H9 (cell line): ENCODE measurements at regions not wholly inside any gene's neighbourhood (a gene's known extent, or its start where the extent isn't known, plus 50 kb on each side); places are given as distances from the start of the nearest gene placed in this dataset.

ENCODE experiments used
- DNase-seq: peaks from one replicate; pipeline ENCODE4 v3.0.0-alpha.2; 2017
- H2AFZ ChIP-seq: one replicate; pipeline ENCODE4 v1.6.1; 2013; ENCODE audit warnings: mild to moderate bottlenecking, low read length, control low read depth, moderate library complexity
- H2AK5ac ChIP-seq: 2 replicates; pipeline ENCODE4 v1.6.1; 2013; ENCODE audit warnings: low read length, control low read depth, mixed read lengths; ENCODE audit not compliant: insufficient read length
- H2BK120ac ChIP-seq: one replicate; pipeline ENCODE4 v1.6.1; 2013; ENCODE audit warnings: low read depth, mild to moderate bottlenecking, low read length, control low read depth, inconsistent platforms; ENCODE audit not compliant: poor library complexity, severe bottlenecking
- H2BK12ac ChIP-seq: 2 replicates; pipeline ENCODE4 v1.6.1; 2013; ENCODE audit warnings: low read length, control low read depth, mixed read lengths, low read depth; ENCODE audit not compliant: insufficient read length
- H2BK15ac ChIP-seq: 2 replicates; pipeline ENCODE4 v1.6.1; 2013; ENCODE audit warnings: low read depth, low read length, control low read depth
- H2BK20ac ChIP-seq: one replicate; pipeline ENCODE4 v1.6.1; 2013; ENCODE audit warnings: low read depth, mild to moderate bottlenecking, low read length, control low read depth, inconsistent platforms; ENCODE audit not compliant: poor library complexity, severe bottlenecking
- H2BK5ac ChIP-seq: 2 replicates; pipeline ENCODE4 v1.6.1; 2013; ENCODE audit warnings: low read length, control low read depth, mixed read lengths; ENCODE audit not compliant: insufficient read length
- H3K14ac ChIP-seq: 2 replicates; pipeline ENCODE4 v1.6.1; 2013; ENCODE audit warnings: low read length, control low read depth; ENCODE audit not compliant: insufficient read depth
- H3K18ac ChIP-seq: 2 replicates; pipeline ENCODE4 v1.6.1; 2013; ENCODE audit warnings: low read depth, mild to moderate bottlenecking, mixed read lengths, low read length, control low read depth; ENCODE audit not compliant: insufficient read length
- H3K23ac ChIP-seq: 2 replicates; pipeline ENCODE4 v1.6.1; 2013; ENCODE audit warnings: low read length, control low read depth, mixed read lengths, low read depth; ENCODE audit not compliant: insufficient read length
- H3K23me2 ChIP-seq: 2 replicates; pipeline ENCODE4 v1.6.1; 2013; ENCODE audit warnings: low read depth, mild to moderate bottlenecking, mixed read lengths, low read length, control low read depth; ENCODE audit not compliant: insufficient read length, poor library complexity, severe bottlenecking
- H3K27ac ChIP-seq: 2 replicates; pipeline ENCODE4 v1.5.1; 2013; ENCODE audit warnings: low read length, control low read depth, mixed read lengths, low read depth; ENCODE audit not compliant: insufficient read length
- H3K27me3 ChIP-seq: 2 replicates; pipeline ENCODE4 v1.6.1; 2013; ENCODE audit warnings: low read length, control low read depth, inconsistent platforms; ENCODE audit not compliant: insufficient read depth
- H3K4ac ChIP-seq: 2 replicates; pipeline ENCODE4 v1.6.1; 2013; ENCODE audit warnings: low read depth, mild to moderate bottlenecking, control low read depth, inconsistent platforms, low read length, moderate library complexity
- H3K4me1 ChIP-seq: 2 replicates; pipeline ENCODE4 v1.6.1; 2013; ENCODE audit warnings: low read length, control low read depth, inconsistent platforms; ENCODE audit not compliant: insufficient read depth
- H3K4me2 ChIP-seq: 2 replicates; pipeline ENCODE4 v1.6.1; 2013; ENCODE audit warnings: low read length, control low read depth, mixed read lengths; ENCODE audit not compliant: insufficient read length, insufficient read depth
- H3K56ac ChIP-seq: 2 replicates; pipeline ENCODE4 v1.6.1; 2013; ENCODE audit warnings: low read depth, mild to moderate bottlenecking, mixed read lengths, low read length, control low read depth; ENCODE audit not compliant: insufficient read length
- H3K79me1 ChIP-seq: 2 replicates; pipeline ENCODE4 v1.6.1; 2013; ENCODE audit warnings: low read depth, mild to moderate bottlenecking, moderate library complexity, low read length, control low read depth, inconsistent platforms; ENCODE audit not compliant: insufficient read depth, poor library complexity, severe bottlenecking
- H3K79me2 ChIP-seq: 2 replicates; pipeline ENCODE4 v1.6.1; 2013; ENCODE audit warnings: low read length, control low read depth, inconsistent platforms; ENCODE audit not compliant: insufficient read depth
- H3K9ac ChIP-seq: 2 replicates; pipeline ENCODE4 v1.6.1; 2013; ENCODE audit warnings: low read length, control low read depth, mixed read lengths; ENCODE audit not compliant: insufficient read length; ENCODE audit errors: extremely low read depth
- H3K9me3 ChIP-seq: one replicate; pipeline ENCODE4 v1.6.1; 2013; ENCODE audit warnings: low read depth, low read length, inconsistent platforms; ENCODE audit not compliant: control insufficient read depth
- H3T11ph ChIP-seq: one replicate; pipeline ENCODE4 v1.6.1; 2013; ENCODE audit warnings: mild to moderate bottlenecking, low read length, control low read depth, inconsistent platforms
- H4K20me1 ChIP-seq: one replicate; pipeline ENCODE4 v1.6.1; 2013; ENCODE audit not compliant: control insufficient read depth, insufficient read length, insufficient read depth
- H4K5ac ChIP-seq: 2 replicates; pipeline ENCODE4 v1.6.1; 2013; ENCODE audit warnings: low read depth, mild to moderate bottlenecking, mixed read lengths, low read length, control low read depth; ENCODE audit not compliant: insufficient read length
- H4K8ac ChIP-seq: replicated peaks from 2 replicates; pipeline ENCODE4 v1.6.1; 2013; ENCODE audit warnings: low read length, control low read depth, mixed read lengths, low read depth; ENCODE audit not compliant: insufficient read length
- H4K91ac ChIP-seq: 2 replicates; pipeline ENCODE4 v1.6.1; 2013; ENCODE audit warnings: low read depth, mild to moderate bottlenecking, moderate library complexity, mixed read lengths, low read length, control low read depth; ENCODE audit not compliant: insufficient read length
- H3K27ac Mint-ChIP-seq, 3 experiments: 2 replicates in 2 of 3; 3 replicates in 1 of 3; pipeline ENCODE4 v1.8.0; 2020 to 2021; ENCODE audit warnings: mixed read lengths in 3 of 3, mild to moderate bottlenecking in 1 of 3, moderate library complexity in 1 of 3
- H3K27me3 Mint-ChIP-seq: 2 replicates; pipeline ENCODE4 v1.8.0; 2021; ENCODE audit warnings: low read depth, mild to moderate bottlenecking, moderate library complexity, mixed read lengths
- H3K36me3 Mint-ChIP-seq, 3 experiments: 2 replicates in 2 of 3; 3 replicates in 1 of 3; pipeline ENCODE4 v1.8.0; 2020 to 2021; ENCODE audit warnings: low read depth in 3 of 3, mixed read lengths in 3 of 3; ENCODE audit not compliant: insufficient read depth in 1 of 3
- H3K4me1 Mint-ChIP-seq, 2 experiments: 2 replicates each; pipeline ENCODE4 v1.8.0; 2020; ENCODE audit warnings: mixed read lengths in 2 of 2
- H3K4me3 Mint-ChIP-seq, 2 experiments: 2 replicates in 1 of 2; 3 replicates in 1 of 2; pipeline ENCODE4 v1.8.0; 2020 to 2021; ENCODE audit warnings: mild to moderate bottlenecking in 2 of 2, mixed read lengths in 2 of 2, moderate library complexity in 1 of 2
- H3K9me3 Mint-ChIP-seq, 2 experiments: 2 replicates in 1 of 2; 3 replicates in 1 of 2; pipeline ENCODE4 v1.8.0; 2020; ENCODE audit warnings: mild to moderate bottlenecking in 2 of 2, mixed read lengths in 2 of 2, moderate library complexity in 1 of 2
- CTCF ChIP-seq: fragments of 200-600 bp; sonication (generic); conservative IDR thresholded peaks from 3 replicates; pipeline ENCODE4 v1.8.0; 2021; ENCODE audit warnings: antibody characterized with exemption, mild to moderate bottlenecking
- WGBS: extraction: QIAGEN DNeasy Blood & Tissue Kit; methylation state at CpG from one replicate; pipeline ENCODE4 v1.1.7; 2013; ENCODE audit warnings: missing lambda C conversion rate, low lambda C conversion rate, mixed read lengths; ENCODE audit not compliant: insufficient read length; ENCODE audit errors: extremely low coverage; 5-methylcytosine and 5-hydroxymethylcytosine counted together

- no peaks in the 10 kb centered on the region for H4K20me1 ChIP-seq
- peaks cover 2% of the 10 kb centered on the region; the same call in 1 of the 2 replicates for H3K4me1 ChIP-seq
- no peak overlapping the region for H3K9ac ChIP-seq
- no peak overlapping the region for H4K8ac ChIP-seq
- H3K79me1 ChIP-seq, result no peaks in the 10 kb centered on the region
- no peak for DNase-seq
- H3K14ac ChIP-seq, result no peak overlapping the region
- no peak overlapping the region for H3K27ac ChIP-seq
- H4K91ac ChIP-seq, result no peak overlapping the region
- no peaks in the 10 kb centered on the region for H3K27me3 ChIP-seq
- no peak overlapping the region for H2BK5ac ChIP-seq
- H2BK15ac ChIP-seq, result no peak overlapping the region
- no peaks in the 10 kb centered on the region for H3K36me3 Mint-ChIP-seq
- H3K79me2 ChIP-seq, result no peaks in the 10 kb centered on the region
- no peak overlapping the region for H3K4me3 Mint-ChIP-seq
- TF ChIP-seq CTCF, result no peak
- no peak overlapping the region for H2AK5ac ChIP-seq
- no peak overlapping the region for H2BK120ac ChIP-seq
- H3T11ph ChIP-seq, result no peak overlapping the region
- no peak overlapping the region for H3K27ac Mint-ChIP-seq
- no peak overlapping the region for H3K4ac ChIP-seq
- H3K27me3 Mint-ChIP-seq, result no peaks in the 10 kb centered on the region
- no peak overlapping the region for H3K56ac ChIP-seq
- no peak overlapping the region for H2AFZ ChIP-seq
- no peaks in the 10 kb centered on the region for H3K9me3 ChIP-seq
- H3K18ac ChIP-seq, result no peak overlapping the region
- H2BK20ac ChIP-seq, result no peak overlapping the region
- H3K23ac ChIP-seq, result no peak overlapping the region
- H3K9me3 Mint-ChIP-seq, result peaks cover 0 to 6% of the 10 kb centered on the region in 2 experiments; a peak in 2 of 5 replicates
- no peak overlapping the region for H2BK12ac ChIP-seq
- no peaks in the 10 kb centered on the region for H3K23me2 ChIP-seq
- peaks cover 20 to 23% of the 10 kb centered on the region in 2 experiments for H3K4me1 Mint-ChIP-seq
- H3K4me2 ChIP-seq, result no peak overlapping the region
- WGBS, result no CpG with 5 or more reads among the region's 3 CpGs
- H4K5ac ChIP-seq, result no peak overlapping the region
Observed at GRCh38 chr4:149136951-149137620, 678.6 kb downstream of the IQCM start.
